GM18867 (cell line): ENCODE measurements at regions not wholly inside any gene's neighbourhood (a gene's known extent, or its start where the extent isn't known, plus 50 kb on each side); places are given as distances from the start of the nearest gene placed in this dataset.
A peak's percentile ranks its signal among the peaks of the same experiment; 100 is the strongest.

Experiments
- ATAC-seq: cut with Tn5 transposase; IDR thresholded peaks from one replicate; pipeline ENCODE4 v1.9.1; 2021; ENCODE audit warnings: mild to moderate bottlenecking, moderate library complexity; ENCODE audit not compliant: unreplicated experiment

- ATAC-seq, result no peak
Observed at GRCh38 chr3:3689601-3690375, 109.4 kb upstream of the LRRN1 start.

- no peak for ATAC-seq
Observed at GRCh38 chr3:3686907-3687648, 112.2 kb upstream of the LRRN1 start.

- no peak for ATAC-seq
Observed at GRCh38 chr3:3685721-3686120, 113.5 kb upstream of the LRRN1 start.

- no peak for ATAC-seq
Observed at GRCh38 chr3:3683261-3683660, 116.0 kb upstream of the LRRN1 start.

GRCh38 chr3:3675801-3676200, 123.4 kb upstream of the LRRN1 start:
- no peak for ATAC-seq

DNA sequence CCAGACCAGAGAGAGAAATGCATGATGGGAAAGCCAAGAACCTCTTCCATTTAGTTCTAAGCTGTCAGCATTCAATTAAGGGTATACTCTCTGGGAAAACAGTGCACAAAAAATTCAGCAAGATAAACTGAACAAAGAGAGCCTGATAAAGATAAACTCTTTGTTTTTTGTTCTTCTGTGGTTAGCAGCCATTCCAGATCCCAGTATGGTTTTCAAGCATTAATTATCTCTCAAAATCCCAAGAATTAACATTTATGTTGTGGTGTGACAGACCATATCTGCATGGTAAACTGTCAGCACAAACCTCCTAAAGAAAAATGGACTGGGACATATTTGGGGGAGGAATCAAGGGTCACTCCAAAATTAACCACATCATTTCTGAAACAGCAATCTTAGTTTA, 124.0 kb upstream of the LRRN1 start:
- ATAC-seq, result no peak

- peak; percentile 98 for ATAC-seq
Observed at GRCh38 chr3:3666664-3667063, 132.6 kb upstream of the LRRN1 start.

- ATAC-seq, result peak; percentile 57
Observed at GRCh38 chr3:3665961-3666640, 133.1 kb upstream of the LRRN1 start.

- no peak for ATAC-seq
Observed at GRCh38 chr3:3665546-3665945, 133.7 kb upstream of the LRRN1 start.

DNA sequence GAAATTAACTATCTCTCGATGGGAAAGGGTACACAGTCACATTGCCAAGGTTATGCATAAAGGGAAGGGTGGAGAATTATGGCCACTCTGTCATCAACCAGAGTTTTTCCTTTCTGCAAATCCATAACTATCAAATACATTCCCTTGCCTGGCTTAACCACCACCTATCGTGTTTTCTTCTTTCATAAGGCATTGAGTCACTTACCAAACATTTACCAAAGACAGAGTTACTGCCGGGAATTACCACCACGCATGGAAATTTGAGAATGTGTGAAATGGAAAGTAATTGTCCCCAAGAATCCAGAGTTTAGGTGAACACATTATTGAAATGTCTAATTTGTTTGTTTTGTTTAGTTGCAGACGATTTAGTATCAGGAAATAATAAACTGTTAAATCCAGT, 134.3 kb upstream of the LRRN1 start:
- no peak for ATAC-seq

GRCh38 chr3:3662610-3663009, 136.6 kb upstream of the LRRN1 start:
- no peak for ATAC-seq

GRCh38 chr3:3654916-3655315, 144.3 kb upstream of the LRRN1 start:
- ATAC-seq, result no peak

DNA sequence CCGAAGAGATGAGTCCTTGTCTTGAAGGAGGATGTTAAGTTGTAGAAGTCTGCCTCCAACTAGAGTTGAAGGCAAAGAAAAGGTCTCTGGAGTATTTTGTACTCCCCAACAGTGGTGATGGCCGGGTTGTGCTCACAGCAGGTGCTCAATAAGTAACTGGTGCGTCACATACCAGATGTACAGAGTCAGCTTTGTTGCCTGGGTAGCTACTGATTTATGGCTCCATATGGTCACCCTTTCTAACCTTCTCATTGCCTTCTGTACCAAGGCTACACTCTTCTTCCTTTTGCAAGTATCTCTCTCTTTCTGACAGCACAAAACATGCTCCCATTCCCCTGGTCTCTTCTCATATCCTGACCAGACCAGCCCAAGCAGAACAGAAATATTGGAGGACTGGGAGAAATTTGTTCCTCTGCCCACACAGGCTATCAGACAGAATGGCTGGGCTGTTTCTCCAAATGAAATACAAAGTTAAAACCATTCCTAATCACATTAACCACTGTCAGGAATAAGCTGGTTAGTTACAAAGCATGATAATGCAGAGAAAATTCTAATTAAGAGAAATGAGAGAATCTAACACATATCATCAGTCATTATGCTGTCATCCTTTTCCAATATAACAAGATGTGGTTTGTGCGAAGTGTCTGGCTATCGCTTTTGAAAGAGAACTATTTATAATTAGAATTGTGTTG, 150.1 kb upstream of the LRRN1 start:
- no peak for ATAC-seq

DNA sequence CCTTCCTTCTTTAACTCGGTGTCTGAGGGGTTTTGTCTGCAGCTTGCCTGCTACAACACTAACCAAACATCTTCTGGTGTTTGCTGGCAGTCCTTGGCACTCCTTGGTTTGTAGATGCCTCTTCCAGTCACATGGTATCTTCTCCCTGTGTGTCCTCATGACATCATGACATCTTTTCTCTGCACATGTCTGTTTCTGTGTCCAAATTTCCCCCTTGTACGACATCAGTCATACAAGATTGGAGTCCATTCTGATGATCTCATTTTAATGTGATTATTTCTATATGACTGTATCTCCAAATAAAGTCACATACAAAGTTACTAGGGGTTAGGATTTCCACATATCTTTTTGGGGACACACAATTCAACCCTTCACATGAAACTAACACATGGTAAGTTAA, 152.3 kb upstream of the LRRN1 start:
- ATAC-seq, result no peak

- peak; percentile 85 for ATAC-seq
Observed at GRCh38 chr3:3646103-3646844, 153.0 kb upstream of the LRRN1 start.

- no peak for ATAC-seq
Observed at GRCh38 chr3:3641877-3642455, 157.3 kb upstream of the LRRN1 start.

- no peak for ATAC-seq
Observed at GRCh38 chr3:3639078-3639477, 160.2 kb upstream of the LRRN1 start.

DNA sequence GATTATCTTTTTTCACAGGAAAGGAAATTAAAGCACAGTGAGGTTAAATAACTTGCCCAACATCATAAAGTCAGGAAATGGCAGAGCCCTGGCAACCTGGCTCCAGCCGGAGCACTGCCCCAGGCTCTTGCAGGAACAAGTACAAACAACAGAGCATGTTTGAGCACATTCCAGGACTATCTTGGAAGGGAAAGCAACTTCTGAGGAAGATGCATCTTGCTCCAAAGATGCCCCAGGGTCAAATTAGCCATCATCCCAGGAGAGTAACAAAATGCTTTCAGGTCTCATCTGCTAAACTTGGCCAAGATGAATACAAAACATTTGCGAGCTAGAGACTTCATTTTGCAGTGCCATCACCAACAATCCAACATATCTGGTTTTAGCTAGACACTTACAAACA, 162.4 kb upstream of the LRRN1 start:
- ATAC-seq, result no peak

DNA sequence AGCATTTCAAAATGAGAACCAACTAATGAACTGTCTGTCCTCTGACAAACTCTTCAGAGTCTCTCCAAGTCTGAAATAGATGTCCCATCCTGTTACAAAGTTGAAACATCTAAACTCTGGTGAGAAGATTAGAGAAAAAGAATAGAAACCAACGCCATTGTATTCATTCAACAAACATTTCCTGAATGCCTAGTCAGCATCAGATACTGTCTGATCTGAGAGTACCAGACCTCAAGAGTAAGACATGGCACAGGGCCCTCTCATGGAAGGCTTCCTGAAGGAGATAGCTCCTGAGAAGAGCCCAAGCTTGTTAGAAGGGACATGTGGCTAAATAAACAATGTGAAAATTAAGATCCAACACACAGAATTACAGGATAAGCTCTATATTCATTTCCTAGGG, 164.1 kb upstream of the LRRN1 start:
- ATAC-seq, result no peak

DNA sequence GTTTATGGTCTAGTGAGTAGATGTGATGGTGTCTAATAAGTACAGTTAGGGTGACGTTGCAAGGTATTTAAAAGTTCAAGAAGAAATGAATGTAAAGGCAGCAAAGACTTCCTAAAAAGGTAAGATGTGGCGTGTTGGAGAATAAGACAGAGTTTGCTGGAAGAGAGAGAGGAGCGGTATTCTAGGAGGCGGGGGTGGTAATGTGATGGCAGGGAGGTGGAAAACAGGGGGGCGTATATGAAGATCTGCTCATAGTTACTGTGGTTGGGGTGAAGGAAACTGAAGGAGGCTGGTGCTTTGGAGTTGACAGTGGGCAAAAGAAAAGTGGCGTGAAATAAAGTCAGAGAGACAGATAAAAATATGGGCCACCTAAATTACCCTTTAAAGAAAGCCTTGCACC, 164.9 kb upstream of the LRRN1 start:
- no peak for ATAC-seq
